Stimulated activated CD4-positive, alpha-beta T cell treated with anti-CD3 and anti-CD28 coated beads, Interleukin-12 subunit alpha, Interleukin-12 subunit beta, amount 100 ng/mL, for 48 hours (primary cell): ENCODE measurements at regions not wholly inside any gene's neighbourhood (a gene's known extent, or its start where the extent isn't known, plus 50 kb on each side); places are given as distances from the start of the nearest gene placed in this dataset.
"Not testable (repeated sequence)": the region's sequence is repeated elsewhere in the genome, so short reads cannot be mapped to it uniquely, and the experiment has no call there.

ENCODE experiments used
- DNase-seq, 3 donors: peaks; one replicate each; pipeline ENCODE4 v3.0.0-alpha.2; 2020; ENCODE audit warnings: low read depth in 2 of 3, low spot score in 1 of 3

DNA sequence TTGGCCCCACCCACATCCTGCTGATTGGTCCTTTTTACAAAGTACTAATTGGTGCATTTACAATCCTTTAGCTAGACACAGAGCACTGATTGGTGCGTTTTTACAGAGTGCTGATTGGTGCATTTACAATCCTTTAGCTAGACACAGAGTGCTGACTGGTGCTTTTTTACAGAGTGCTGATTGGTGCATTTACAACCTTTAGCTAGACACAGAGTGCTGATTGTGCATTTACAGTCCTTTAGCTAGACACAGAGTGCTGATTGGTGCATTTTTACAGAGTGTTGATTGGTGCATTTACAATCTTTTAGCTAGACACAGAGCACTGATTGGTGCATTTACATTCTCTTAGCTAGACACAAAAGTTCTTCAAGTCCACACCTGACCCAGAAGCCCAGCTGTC lies 144.2 kb upstream of the XIRP2 start:
- not testable (repeated sequence) for DNase-seq

DNA sequence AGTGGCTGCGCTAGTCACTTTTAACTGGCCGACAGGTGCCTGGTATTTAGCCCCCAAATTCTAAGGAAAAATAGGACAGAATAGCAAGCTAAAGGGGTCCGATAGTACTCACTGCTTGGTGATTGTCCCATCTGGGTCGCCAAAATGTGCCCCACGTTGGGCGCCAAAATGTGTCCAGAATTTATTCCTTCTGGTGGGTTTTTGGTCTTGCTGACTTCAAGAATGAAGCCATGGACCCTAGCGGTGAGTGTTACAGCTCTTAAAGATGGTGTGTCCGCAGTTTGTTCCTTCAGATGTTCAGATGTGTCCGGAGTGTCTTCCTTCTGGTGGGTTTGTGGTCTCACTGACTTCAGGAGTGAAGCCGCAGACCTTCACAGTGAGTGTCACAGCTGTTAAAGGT lies 144.8 kb upstream of the XIRP2 start:
- not testable (repeated sequence) for DNase-seq

DNA sequence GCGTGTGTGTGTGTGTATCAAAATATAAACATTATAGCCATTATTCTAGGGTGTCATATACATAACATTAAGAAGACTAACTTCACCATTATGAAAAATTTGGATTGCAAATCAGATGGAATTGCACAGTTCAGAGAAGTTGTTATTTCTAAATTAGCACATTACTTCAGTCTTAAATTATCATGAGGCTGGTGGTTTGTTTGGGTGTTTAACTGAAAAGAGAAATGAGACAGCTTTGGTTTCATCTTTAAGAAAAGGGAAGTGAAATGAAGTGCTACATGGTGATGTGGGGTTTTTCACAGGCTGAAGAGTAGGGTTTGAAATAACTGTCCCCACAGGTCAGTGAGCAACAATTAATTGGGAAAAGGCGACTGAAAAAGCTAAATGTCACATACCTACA lies 161.2 kb upstream of the XIRP2 start:
- no peak for DNase-seq

DNA sequence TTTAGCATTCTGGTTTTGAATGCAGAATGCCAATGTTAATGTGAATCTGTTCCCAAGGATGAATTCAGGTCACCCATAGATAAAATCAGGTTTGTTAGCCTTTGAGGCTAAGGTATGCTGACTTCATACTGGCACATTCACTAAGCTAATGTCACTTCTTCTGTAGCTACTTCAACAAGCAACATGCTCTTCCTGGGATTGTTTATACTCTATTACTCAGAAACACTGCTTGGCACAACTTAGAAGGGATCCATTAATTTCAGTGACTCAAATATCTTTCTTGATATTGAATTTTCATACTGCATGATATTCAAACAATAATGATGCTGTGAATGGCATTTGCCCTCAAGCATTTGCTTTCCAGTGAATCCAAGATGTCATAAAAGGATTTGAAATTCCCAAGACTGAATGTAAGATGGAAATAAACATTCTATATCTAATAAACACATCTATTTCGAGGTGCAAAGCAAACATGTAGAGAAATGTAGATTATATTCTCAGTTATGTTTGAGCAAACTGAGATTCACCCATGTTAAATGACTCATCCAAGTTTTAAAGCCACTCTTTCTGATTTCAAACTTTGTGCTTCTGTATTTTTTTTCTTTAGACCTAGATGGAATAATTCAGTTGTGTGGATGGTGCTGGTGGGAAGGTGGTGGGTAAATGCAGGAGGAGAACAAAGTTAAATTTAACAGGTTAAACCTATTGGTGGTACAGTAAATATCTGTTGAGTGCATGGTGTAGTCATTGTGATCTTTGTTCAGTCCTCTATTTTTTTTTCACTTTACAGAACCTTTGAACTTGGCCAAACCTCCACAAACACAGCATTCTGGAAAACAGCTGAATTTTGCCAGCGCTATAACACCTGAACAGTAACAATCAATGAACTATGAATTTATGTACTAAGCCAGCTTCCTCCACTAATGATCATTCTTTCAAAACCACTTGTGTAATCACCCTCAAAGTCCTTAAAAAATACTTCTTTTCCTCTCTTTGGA lies 162.1 kb upstream of the XIRP2 start:
- DNase-seq, result no peak

DNA sequence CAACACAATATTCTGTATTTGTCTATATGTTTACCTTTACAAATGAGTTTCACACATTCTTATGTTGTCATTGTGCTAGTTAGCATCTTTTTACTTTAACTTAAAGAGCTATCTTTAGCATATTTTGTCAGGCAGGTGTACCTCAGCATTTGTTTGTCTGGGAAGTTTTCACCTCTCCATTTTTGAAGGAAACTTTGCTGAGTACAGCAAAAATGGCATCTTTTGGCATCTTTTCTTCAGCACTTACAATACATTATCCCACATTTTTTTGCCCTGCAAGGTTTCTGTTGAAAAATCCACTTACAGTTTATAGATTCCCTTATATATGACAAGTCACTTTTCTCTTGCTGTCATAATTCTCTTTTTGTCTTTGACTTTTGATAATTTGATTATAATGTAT lies 171.3 kb upstream of the XIRP2 start:
- DNase-seq, result no peak

DNA sequence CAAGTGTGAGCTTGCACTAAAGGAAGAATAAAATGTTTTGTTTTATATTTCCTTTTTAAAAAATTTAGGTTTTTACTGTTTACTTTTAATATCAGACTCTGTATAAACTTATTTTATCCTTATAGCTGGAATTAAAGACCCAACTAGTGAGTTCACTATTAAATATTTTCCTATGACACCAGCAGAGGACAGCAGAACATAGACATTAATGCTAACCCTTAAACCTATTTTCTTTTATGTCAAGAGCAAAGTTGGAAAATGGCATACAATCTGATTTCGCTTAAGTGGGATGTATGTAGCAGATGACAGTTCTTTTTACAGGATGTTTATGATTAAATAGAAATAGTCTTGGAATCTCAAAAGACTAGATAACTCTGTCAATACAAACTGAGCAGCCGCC lies 188.2 kb upstream of the XIRP2 start:
- no peak for DNase-seq

DNA sequence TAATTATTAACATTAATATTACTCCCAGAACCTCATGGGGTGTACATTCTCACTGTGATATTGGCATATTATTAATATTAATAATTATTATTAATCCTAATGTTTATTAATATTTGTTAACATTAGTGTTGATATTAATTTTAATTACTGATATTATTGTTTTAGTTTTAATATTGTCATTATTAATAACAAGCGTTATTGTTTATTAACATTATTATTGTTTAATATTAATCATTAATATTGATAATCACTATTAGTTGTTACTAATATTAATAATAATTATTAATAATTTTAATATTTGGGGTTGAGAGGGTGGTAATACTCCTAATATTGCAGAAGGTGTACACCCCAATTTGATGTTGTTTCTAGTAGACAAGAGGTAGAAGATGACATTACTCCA lies 193.1 kb upstream of the XIRP2 start:
- no peak for DNase-seq

DNA sequence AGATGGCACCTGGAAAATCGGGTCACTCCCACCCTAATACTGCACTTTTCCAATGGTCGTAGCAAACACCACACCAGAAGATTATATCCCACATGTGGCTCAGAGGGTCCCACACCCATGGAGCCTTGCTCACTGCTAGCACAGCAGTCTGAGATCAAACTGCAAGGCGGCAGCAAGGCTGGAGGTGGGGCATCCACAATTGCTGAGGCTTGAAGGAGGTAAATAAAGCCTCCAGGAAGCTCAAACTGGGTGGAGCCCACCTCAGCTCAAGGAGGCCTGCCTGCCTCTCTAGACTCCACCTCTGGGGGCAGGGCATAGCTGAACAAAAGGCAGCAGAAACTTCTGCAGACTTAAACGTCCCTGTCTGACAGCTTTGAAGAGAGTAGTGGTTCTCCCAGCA lies 192.0 kb upstream of the SCN7A start:
- not testable (repeated sequence) for DNase-seq

DNA sequence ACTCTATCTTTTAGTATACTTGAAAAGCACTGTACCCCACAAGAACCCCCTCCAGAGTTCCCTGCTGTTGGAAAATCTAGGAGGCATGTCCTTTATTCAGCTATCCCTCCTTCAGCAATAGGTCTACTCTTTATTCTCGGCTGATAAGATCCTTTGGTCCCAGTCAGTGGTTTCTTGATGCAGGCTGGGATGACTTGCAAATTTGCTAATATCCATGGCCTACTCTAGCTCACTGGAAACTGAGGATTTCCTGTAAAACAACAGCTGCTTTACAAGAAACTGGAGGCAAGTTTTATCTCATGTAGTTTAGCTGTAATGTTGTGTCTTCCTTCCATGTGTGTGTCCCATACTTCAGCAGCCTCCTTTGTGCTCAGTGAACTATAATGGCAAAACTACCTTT lies 183.9 kb upstream of the SCN7A start:
- no peak for DNase-seq

DNA sequence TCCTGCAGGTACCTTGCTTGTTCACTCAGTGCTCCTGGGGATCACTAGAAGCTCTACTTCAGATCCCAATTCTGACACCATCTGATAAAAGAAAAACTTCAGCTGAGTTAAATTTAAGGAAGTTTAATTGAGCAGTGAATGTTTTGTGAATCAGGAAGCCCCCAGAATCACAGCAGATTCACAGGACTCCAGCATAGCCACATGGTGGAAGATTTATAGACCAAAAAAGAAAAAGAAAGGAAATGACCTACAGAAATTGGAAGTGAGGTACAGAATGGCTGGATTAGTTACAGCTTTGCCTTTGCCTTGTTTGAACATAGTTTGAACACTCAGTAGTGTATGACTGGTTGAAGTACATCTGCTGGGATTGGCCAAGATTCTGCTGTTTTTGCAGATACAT lies 182.7 kb upstream of the SCN7A start:
- DNase-seq, result no peak

DNA sequence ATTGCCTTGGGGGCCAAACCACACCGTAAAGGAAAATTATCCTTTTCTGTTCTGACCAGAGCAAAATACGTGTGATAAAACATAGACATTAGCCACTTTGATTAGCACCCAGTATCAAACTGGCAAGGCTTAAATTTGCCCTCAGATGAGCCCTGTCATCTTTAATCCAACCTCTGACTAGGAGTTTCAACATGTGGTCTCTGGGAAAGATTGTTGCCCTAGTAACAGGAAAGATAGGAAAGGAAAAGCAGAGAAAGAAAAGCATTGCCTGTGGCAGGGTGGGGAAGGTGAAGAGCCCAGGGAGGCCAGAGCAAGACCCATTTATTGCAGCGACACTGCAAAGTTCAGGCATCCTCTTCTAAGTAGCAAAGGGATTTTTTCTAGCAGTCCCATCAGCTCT lies 181.5 kb upstream of the SCN7A start:
- DNase-seq, result no peak

DNA sequence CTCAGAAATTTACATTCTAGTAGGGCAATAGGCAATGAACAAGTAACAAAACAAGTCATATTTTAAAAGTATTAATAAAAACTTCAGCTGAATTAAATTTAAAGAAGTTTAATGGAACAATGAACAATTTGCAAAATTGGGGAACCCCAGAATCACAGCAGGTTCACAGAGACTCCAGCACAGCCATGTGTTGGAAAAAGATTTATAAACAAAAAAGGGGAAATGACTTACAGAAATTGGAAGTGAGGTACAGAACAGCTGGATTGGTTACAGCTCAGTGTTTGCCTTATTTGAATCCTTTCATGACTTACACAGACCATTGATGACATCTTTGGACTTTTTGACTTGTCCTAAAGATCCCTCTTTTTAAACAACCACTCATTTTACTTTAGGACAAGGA lies 179.9 kb upstream of the SCN7A start:
- no peak for DNase-seq

DNA sequence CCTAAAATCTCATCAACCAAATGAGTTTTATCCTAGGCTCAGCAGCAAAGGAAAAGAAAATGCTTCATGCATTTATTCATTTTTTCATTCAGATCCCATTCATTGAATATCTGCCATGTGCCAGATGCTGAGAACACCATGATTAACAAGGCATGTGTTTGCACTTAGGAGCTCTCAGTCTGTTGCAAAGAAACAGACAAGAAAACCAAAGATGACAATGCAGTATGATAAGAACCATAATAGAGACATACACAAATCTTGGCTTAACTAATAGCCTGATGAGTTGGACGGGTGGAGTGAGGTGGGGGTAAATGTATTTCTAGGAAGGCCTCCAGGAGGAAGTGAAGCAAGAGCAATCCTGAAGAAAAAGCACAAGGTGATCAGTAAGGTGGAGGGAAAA lies 177.8 kb upstream of the SCN7A start:
- DNase-seq, result no peak

DNA sequence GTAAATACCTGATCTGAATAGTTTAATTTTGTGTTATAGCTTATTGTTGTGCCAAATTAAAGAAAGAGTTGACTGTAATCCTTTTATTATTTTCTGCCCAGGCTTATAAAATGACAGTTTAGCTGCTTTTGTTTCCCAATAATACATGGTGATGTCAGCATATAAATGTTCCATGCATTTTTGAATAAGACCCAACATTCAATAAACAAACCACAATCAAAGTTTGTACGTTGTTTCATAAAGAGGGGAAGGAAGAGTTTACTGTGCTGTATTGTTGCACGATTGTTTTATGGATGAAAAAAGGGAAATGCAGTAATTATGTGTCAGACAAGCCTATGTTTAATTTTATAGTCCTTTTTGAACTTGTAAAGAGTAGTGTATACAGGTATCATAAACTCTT lies 177.2 kb upstream of the SCN7A start:
- DNase-seq, result no peak

DNA sequence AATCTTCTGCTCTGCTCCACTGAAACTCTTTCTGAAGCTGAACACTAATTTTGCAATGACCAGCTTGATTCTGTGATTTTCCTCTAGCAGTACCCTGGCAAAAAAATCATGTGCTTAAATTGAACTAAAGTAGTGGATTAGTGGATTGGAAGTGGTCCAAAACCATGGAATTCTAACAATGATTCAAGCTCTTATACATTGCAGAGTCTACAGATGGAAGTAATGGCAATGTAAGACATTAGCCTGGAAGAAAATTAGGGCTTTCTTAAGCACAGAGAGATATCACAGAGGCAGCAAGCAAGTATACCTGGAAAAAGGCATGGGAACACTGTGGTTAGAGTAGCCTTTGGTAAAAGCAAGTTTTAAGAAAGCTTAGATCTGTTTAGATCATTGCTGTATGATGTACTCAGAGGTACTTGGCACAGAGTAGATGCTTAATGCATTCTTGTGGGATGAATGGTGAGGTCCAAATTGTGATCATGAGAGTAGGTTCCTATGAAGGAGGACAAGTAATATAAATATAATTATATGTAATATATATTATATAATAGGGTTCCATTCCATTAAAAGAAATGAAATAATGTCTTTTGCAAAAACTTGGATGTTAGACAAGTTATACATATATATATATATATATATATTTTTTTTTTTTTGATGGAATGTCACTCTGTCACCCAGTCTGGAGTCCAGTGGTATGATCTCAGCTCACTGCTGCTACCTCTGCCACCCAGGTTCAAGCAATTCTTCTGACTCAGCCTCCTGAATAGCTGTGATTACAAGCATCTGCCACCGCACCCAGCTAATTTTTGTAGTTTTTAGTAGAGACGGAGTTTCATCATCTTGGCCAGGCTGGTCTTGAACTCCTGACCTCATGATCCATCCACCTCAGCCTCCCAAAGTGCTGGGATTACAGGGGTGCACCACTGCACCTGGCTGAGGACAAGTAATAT lies 172.2 kb upstream of the SCN7A start:
- DNase-seq, result no peak

DNA sequence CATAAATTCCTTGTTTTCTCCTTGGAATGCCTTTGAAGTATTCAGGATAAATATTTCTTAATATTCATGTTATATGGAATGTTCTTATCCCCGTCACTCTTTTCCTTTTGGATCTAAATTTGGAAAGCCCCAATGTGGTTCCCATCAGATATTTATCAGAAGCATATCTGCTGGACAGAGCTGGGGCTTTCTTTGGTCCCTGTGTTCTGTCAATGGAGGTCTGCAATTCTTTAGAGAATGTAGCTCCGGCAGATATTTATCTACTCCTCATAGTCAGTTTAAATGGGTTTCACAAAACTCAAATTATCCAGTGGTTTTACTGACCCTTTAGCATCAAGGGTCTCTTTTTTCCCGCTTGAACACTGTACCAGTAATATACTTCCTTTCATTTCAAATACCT lies 167.8 kb upstream of the SCN7A start:
- no peak for DNase-seq

DNA sequence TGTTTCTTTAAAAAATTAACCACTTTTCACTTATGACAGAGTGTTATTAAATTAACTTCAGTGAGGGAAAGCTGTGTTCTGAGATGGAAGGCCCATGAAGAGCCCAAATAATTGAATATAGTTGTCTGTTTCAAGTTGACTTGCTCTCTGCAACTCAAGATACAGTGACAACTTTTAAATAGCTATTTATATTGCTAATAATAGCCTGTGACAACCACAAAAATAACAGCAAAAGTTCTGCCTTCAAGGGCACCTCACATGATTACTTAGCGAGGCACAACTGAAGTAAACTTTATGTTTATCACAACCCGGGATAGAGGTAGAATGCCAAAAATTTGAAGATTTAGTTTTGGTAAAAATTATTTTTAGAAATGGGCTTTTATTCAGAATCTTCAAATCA lies 167.3 kb upstream of the SCN7A start:
- no peak for DNase-seq

DNA sequence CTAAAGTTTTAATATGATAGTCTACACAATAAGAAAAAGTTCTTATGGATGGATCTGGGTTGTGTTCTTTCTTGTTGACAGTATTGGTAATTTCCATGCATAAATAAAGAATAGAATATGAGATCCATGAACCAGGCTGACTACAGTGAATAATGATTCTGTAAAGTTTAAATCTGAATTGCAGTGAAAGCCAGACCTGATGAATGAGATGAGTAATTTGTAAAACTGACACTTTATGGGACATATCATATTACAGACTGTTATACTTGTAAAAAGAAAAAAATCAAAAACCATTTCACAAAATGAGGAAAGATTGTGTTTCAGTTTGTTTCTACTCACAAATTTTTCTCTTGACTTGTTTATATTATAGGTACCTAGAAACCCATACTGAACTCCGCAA lies 164.9 kb upstream of the SCN7A start:
- no peak for DNase-seq

DNA sequence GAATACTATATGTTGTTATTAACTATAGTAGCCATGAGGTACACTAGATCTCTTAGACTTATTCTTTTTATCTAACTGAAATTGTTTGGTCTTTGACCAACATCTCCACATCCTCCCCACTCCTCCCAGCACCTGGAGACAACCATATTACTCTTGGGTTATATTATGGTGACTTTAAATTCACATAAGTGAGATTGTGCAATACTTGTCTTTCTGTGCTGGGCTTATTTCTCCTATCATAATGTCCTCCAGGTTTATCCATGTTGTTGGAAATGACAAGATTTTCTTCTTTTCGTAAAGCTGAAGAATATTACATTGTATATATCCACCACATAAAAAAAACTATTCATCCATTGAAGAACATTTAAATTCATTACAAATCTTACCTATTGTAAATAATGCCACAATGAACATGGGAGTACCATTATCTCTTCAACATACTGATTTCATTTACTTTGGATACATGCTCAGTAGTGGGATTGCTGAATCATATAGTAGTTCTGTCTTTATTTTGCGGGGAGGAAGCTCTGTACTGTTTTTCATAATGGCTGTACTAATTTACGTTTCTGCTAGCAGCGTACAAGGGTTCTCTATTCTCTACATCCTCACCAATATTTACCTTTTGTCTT lies 159.2 kb upstream of the SCN7A start:
- DNase-seq, result no peak

DNA sequence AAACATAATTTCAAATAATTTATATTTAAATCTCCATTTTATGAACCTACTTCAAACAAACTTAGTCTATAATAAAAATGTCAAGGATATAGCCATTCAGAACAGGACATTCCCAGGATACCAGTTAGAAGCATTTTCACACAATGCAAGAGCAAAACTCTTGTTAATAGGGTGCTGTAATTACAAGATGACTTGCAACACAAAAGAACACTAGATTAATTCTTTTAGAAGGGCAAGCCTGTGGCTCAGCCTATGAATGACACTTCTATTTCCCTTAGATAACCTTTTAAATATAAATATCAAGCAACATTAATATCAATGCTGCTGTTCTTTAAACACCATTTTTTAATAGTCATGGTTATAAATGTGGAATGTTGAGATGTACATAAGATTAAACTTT lies 157.9 kb upstream of the SCN7A start:
- no peak for DNase-seq

DNA sequence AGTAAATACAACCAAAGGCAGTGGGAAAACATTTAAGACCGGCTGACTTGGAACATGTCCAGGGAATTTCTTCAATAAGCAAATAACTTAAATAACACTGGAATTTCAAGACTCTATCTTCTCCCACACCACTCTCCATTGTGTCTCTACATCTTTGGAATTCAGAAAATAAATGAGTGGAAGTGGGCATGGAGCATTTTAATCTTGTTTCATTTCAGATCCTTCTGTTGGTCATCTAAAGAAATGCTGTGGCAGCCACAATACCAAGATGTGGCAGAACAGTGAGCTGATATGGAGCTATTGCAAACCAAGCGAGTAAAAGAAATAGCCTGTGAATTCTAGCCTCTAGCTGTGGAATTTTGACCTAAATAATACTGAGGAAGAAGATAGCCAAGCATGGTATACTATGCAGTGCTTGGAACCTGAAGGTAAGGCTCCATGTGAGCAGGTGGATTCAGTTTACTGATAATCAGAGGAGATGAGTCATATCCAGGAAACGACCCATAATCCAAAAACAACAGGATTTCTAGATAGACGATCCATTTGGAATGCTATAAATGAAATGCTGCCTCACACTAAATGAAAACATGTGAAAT lies 157.1 kb upstream of the SCN7A start:
- no peak for DNase-seq
